ENCODE measurements at regions not wholly inside any gene's neighbourhood (a gene's known extent, or its start where the extent isn't known, plus 50 kb on each side); places are given as distances from the start of the nearest gene placed in this dataset.

GRCh38 chr6:126152372-126152745 lies 166.0 kb downstream of the TRMT11 start:
- FAIRE-seq: no peak
- no peak overlapping the region for H3K4me3 Mint-ChIP-seq (ENCODE audit: unreplicated experiment)
- no peak overlapping the region for H3K27ac ChIP-seq (ENCODE audit: low read depth, low read length)

GRCh38 chr6:126153661-126154060 lies 167.3 kb downstream of the TRMT11 start:
- no peak overlapping the region for H3K27ac Mint-ChIP-seq (ENCODE audit: unreplicated experiment)
- no peak overlapping the region for H3K4me3 ChIP-seq (ENCODE audit: insufficient read depth, low read depth, low read length)
- H3K9me3 ChIP-seq (ENCODE audit: insufficient read depth, low read depth, low read length): no peaks in the 10 kb centered on the region
- H3K4me1 Mint-ChIP-seq (ENCODE audit: low read depth, unreplicated experiment): peaks cover 16% of the 10 kb centered on the region
- peaks cover 5% of the 10 kb centered on the region for H3K4me1 ChIP-seq (ENCODE audit: insufficient read depth, low read length)
- no peak overlapping the region for H3K4me3 Mint-ChIP-seq (ENCODE audit: unreplicated experiment)
- FAIRE-seq: no peak
- no peaks in the 10 kb centered on the region for H3K36me3 Mint-ChIP-seq (ENCODE audit: low read depth, unreplicated experiment)
- TF ChIP-seq CTCF (IDR thresholded peaks at IDR 0.05; ENCODE audit: insufficient read depth, low read depth, low read length) (no peak), EZH2 (IDR thresholded peaks at IDR 0.05; ENCODE audit: insufficient read depth, low read length) (no peak)
- no peaks in the 10 kb centered on the region for H3K27me3 ChIP-seq (ENCODE audit: insufficient read depth, low read length)
- peak; percentile 72 for DNase-seq (ENCODE audit: low read depth)
- H3K79me2 ChIP-seq (ENCODE audit: insufficient read depth, low read length): no peaks in the 10 kb centered on the region
- no peak overlapping the region for H3K4me2 ChIP-seq (ENCODE audit: low read length)
- no peak overlapping the region for H3K9ac ChIP-seq (ENCODE audit: low read length)
- H4K20me1 ChIP-seq (ENCODE audit: insufficient read depth, low read length): no peaks in the 10 kb centered on the region
- no peaks in the 10 kb centered on the region for H3K27me3 Mint-ChIP-seq (ENCODE audit: low read depth, unreplicated experiment)
- no peaks in the 10 kb centered on the region for H3K9me3 Mint-ChIP-seq (ENCODE audit: unreplicated experiment)
- no peak overlapping the region for H2AFZ ChIP-seq (ENCODE audit: low read depth, low read length)
- no peaks in the 10 kb centered on the region for H3K36me3 ChIP-seq (ENCODE audit: insufficient read depth, low read length)
- H3K27ac ChIP-seq (ENCODE audit: low read depth, low read length): no peak overlapping the region

More at GRCh38 chr6:126152372-126152745, 166.0 kb downstream of the TRMT11 start:
- TF ChIP-seq EZH2 (IDR thresholded peaks at IDR 0.05; ENCODE audit: insufficient read depth, low read length) (no peak), CTCF (IDR thresholded peaks at IDR 0.05; ENCODE audit: insufficient read depth, low read depth, low read length) (no peak)
- Histone ChIP-seq H2AFZ (ENCODE audit: low read depth, low read length) (no peak overlapping the region), H3K4me3 (ENCODE audit: insufficient read depth, low read depth, low read length) (no peak overlapping the region), H3K27me3 (ENCODE audit: insufficient read depth, low read length) (no peaks in the 10 kb centered on the region), H3K9ac (ENCODE audit: low read length) (no peak overlapping the region), H3K4me1 (ENCODE audit: insufficient read depth, low read length) (peaks cover 5% of the 10 kb centered on the region), H3K79me2 (ENCODE audit: insufficient read depth, low read length) (no peaks in the 10 kb centered on the region), H3K36me3 (ENCODE audit: insufficient read depth, low read length) (no peaks in the 10 kb centered on the region), H3K4me2 (ENCODE audit: low read length) (no peak overlapping the region), H3K9me3 (ENCODE audit: insufficient read depth, low read depth, low read length) (no peaks in the 10 kb centered on the region), H4K20me1 (ENCODE audit: insufficient read depth, low read length) (no peaks in the 10 kb centered on the region)
- no peak for DNase-seq (ENCODE audit: low read depth)
- Mint-ChIP-seq H3K27me3 (ENCODE audit: low read depth, unreplicated experiment) (no peaks in the 10 kb centered on the region), H3K9me3 (ENCODE audit: unreplicated experiment) (no peaks in the 10 kb centered on the region), H3K4me1 (ENCODE audit: low read depth, unreplicated experiment) (peaks cover 21% of the 10 kb centered on the region), H3K36me3 (ENCODE audit: low read depth, unreplicated experiment) (no peaks in the 10 kb centered on the region), H3K27ac (ENCODE audit: unreplicated experiment) (no peak overlapping the region)

GRCh38 chr6:126156973-126157372 lies 170.6 kb downstream of the TRMT11 start:
- Mint-ChIP-seq H3K27me3 (ENCODE audit: low read depth, unreplicated experiment) (no peaks in the 10 kb centered on the region), H3K9me3 (ENCODE audit: unreplicated experiment) (no peaks in the 10 kb centered on the region), H3K36me3 (ENCODE audit: low read depth, unreplicated experiment) (no peaks in the 10 kb centered on the region), H3K4me3 (ENCODE audit: unreplicated experiment) (no peak overlapping the region), H3K27ac (ENCODE audit: unreplicated experiment) (no peak overlapping the region), H3K4me1 (ENCODE audit: low read depth, unreplicated experiment) (peaks cover 16% of the 10 kb centered on the region)
- Histone ChIP-seq H3K4me2 (ENCODE audit: low read length) (no peak overlapping the region), H4K20me1 (ENCODE audit: insufficient read depth, low read length) (no peaks in the 10 kb centered on the region), H3K27me3 (ENCODE audit: insufficient read depth, low read length) (no peaks in the 10 kb centered on the region), H3K36me3 (ENCODE audit: insufficient read depth, low read length) (no peaks in the 10 kb centered on the region), H3K4me3 (ENCODE audit: insufficient read depth, low read depth, low read length) (no peak overlapping the region), H3K4me1 (ENCODE audit: insufficient read depth, low read length) (peaks cover 5% of the 10 kb centered on the region), H3K9ac (ENCODE audit: low read length) (no peak overlapping the region), H3K9me3 (ENCODE audit: insufficient read depth, low read depth, low read length) (no peaks in the 10 kb centered on the region), H3K27ac (ENCODE audit: low read depth, low read length) (no peak overlapping the region), H2AFZ (ENCODE audit: low read depth, low read length) (no peak overlapping the region), H3K79me2 (ENCODE audit: insufficient read depth, low read length) (no peaks in the 10 kb centered on the region)
- FAIRE-seq (no peak), DNase-seq (ENCODE audit: low read depth) (no peak)
- TF ChIP-seq EZH2 (IDR thresholded peaks at IDR 0.05; ENCODE audit: insufficient read depth, low read length) (no peak), CTCF (IDR thresholded peaks at IDR 0.05; ENCODE audit: insufficient read depth, low read depth, low read length) (no peak)
